Keratinocyte (primary cell): ENCODE measurements at regions not wholly inside any gene's neighbourhood (a gene's known extent, or its start where the extent isn't known, plus 50 kb on each side); places are given as distances from the start of the nearest gene placed in this dataset.

Experiments used
- DNase-seq: peaks from one replicate; pipeline ENCODE4 v3.0.0-alpha.2; 2011; ENCODE audit warnings: low read depth, missing footprints, low spot score
- FAIRE-seq: peaks from 2 replicates; lab custom pipeline; 2011; peaks lifted over from hg19 to GRCh38; lab: Jason Lieb, UNC
- H2AFZ ChIP-seq: 2 replicates; pipeline ENCODE4 v1.6.0; 2012; ENCODE audit warnings: low read length, control low read depth, inconsistent platforms; ENCODE audit not compliant: control insufficient read depth
- H3K27ac ChIP-seq: 2 replicates; pipeline ENCODE4 v1.5.1; 2011; ENCODE audit warnings: low read length; ENCODE audit not compliant: control insufficient read depth, insufficient read depth
- H3K27me3 ChIP-seq: 3 replicates; pipeline ENCODE4 v1.6.0; 2011; ENCODE audit warnings: low read length; ENCODE audit not compliant: control insufficient read depth, insufficient read depth; ENCODE audit errors: extremely low read depth
- H3K36me3 ChIP-seq, 2 experiments: 2 replicates in 1 of 2; 3 replicates in 1 of 2; pipeline ENCODE4 v1.5.1; 2011; ENCODE audit warnings: low read length in 2 of 2, mild to moderate bottlenecking in 1 of 2; ENCODE audit not compliant: control insufficient read depth in 2 of 2, insufficient read depth in 2 of 2; ENCODE audit errors: extremely low read depth in 1 of 2
- H3K4me1 ChIP-seq: 3 replicates; pipeline ENCODE4 v1.5.1; 2011; ENCODE audit warnings: low read length; ENCODE audit not compliant: control insufficient read depth, insufficient read depth; ENCODE audit errors: extremely low read depth
- H3K4me2 ChIP-seq: 3 replicates; pipeline ENCODE4 v1.6.0; 2011; ENCODE audit warnings: low read depth, low read length; ENCODE audit not compliant: control insufficient read depth, insufficient read depth; ENCODE audit errors: extremely low read depth
- H3K4me3 ChIP-seq, 3 experiments: fragments of 200-600 bp in 1 of 3; sonication (generic) in 1 of 3; 2 replicates in 2 of 3; 3 replicates in 1 of 3; pipeline ENCODE4 v1.5.1; 2011 to 2016; ENCODE audit warnings: low read length in 3 of 3, mild to moderate bottlenecking in 3 of 3, control low read depth in 2 of 3, inconsistent platforms in 1 of 3, low read depth in 1 of 3, mixed read lengths in 1 of 3, mixed run types in 1 of 3, moderate library complexity in 1 of 3; ENCODE audit not compliant: control insufficient read depth in 2 of 3, insufficient read depth in 2 of 3; ENCODE audit errors: extremely low read depth in 1 of 3
- H3K79me2 ChIP-seq: 2 replicates; pipeline ENCODE4 v1.6.0; 2012; ENCODE audit warnings: low read length; ENCODE audit not compliant: control insufficient read depth, insufficient read depth
- H3K9ac ChIP-seq: 3 replicates; pipeline ENCODE4 v1.6.0; 2011; ENCODE audit warnings: low read length; ENCODE audit not compliant: control insufficient read depth, insufficient read depth; ENCODE audit errors: extremely low read depth
- H3K9me1 ChIP-seq: 3 replicates; pipeline ENCODE4 v1.6.0; 2011; ENCODE audit warnings: low read length; ENCODE audit not compliant: control insufficient read depth, insufficient read depth; ENCODE audit errors: extremely low read depth
- H3K9me3 ChIP-seq: 2 replicates; pipeline ENCODE4 v1.5.1; 2012; ENCODE audit warnings: low read depth, low read length; ENCODE audit not compliant: control insufficient read depth
- H4K20me1 ChIP-seq: 3 replicates; pipeline ENCODE4 v1.6.0; 2011; ENCODE audit warnings: low read length; ENCODE audit not compliant: control insufficient read depth, insufficient read depth; ENCODE audit errors: extremely low read depth
- EZH2 ChIP-seq: IDR thresholded peaks from one replicate; pipeline ENCODE4 v1.6.1; 2012; ENCODE audit warnings: inconsistent platforms, mild to moderate bottlenecking, low read length, moderate library complexity
- dilution Hi-C: fragments of 300-500 bp; cut with MboI; formaldehyde crosslinking; loops from one replicate; pipeline ENCODE4 v1.7.0; 2020; ENCODE audit warnings: low sequenced_read_pairs; ENCODE audit not compliant: extremely low pct_ligation_motif_present
- TF ChIP-seq, protein P1 (sequence below), 3 experiments: IDR thresholded peaks in 1 of 3; conservative IDR thresholded peaks in 1 of 3; optimal IDR thresholded peaks in 1 of 3; 2 replicates in 2 of 3; 3 replicates in 1 of 3; pipeline versions ENCODE3 to v1.5.1; 2011; ENCODE audit warnings: low read length in 3 of 3, mild to moderate bottlenecking in 3 of 3, moderate library complexity in 2 of 3, control low read depth in 1 of 3, inconsistent platforms in 1 of 3; ENCODE audit not compliant: insufficient read depth in 2 of 3; ENCODE audit errors: extremely low read depth in 1 of 3

GRCh38 chr10:128907155-128907941 is 559.7 kb upstream of the MGMT start:
- H3K4me1 ChIP-seq: peaks cover 28% of the 10 kb centered on the region
- H3K9me1 ChIP-seq: no peaks in the 10 kb centered on the region
- dilution Hi-C loops: no loop called here
- no peaks in the 10 kb centered on the region for H4K20me1 ChIP-seq
- H3K27me3 ChIP-seq: no peaks in the 10 kb centered on the region
- no peak overlapping the region for H3K9ac ChIP-seq
- no peak for DNase-seq
- no peak for TF ChIP-seq EZH2
- TF ChIP-seq, protein P1, sequence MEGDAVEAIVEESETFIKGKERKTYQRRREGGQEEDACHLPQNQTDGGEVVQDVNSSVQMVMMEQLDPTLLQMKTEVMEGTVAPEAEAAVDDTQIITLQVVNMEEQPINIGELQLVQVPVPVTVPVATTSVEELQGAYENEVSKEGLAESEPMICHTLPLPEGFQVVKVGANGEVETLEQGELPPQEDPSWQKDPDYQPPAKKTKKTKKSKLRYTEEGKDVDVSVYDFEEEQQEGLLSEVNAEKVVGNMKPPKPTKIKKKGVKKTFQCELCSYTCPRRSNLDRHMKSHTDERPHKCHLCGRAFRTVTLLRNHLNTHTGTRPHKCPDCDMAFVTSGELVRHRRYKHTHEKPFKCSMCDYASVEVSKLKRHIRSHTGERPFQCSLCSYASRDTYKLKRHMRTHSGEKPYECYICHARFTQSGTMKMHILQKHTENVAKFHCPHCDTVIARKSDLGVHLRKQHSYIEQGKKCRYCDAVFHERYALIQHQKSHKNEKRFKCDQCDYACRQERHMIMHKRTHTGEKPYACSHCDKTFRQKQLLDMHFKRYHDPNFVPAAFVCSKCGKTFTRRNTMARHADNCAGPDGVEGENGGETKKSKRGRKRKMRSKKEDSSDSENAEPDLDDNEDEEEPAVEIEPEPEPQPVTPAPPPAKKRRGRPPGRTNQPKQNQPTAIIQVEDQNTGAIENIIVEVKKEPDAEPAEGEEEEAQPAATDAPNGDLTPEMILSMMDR (optimal IDR thresholded peaks at IDR 0.05 in 1 of 3, IDR thresholded peaks at IDR 0.05 in 1 of 3, conservative IDR thresholded peaks at IDR 0.05 in 1 of 3; ENCODE audit: extremely low read depth in 1 of 3, insufficient read depth in 2 of 3, low read length in 3 of 3): no peak
- H2AFZ ChIP-seq: peak overlapping the region; percentile 4
- H3K79me2 ChIP-seq: no peaks in the 10 kb centered on the region
- no peak overlapping the region for H3K4me2 ChIP-seq
- no peak overlapping the region for H3K4me3 ChIP-seq
- H3K36me3 ChIP-seq: no peaks in the 10 kb centered on the region
- no peak for FAIRE-seq
- H3K9me3 ChIP-seq: no peaks in the 10 kb centered on the region
- H3K27ac ChIP-seq: no peak overlapping the region

- Histone ChIP-seq H3K4me1 (peaks cover 28% of the 10 kb centered on the region), H3K9ac (no peak overlapping the region), H3K9me1 (no peaks in the 10 kb centered on the region), H3K36me3 (no peaks in the 10 kb centered on the region), H3K4me3 (no peak overlapping the region), H4K20me1 (no peaks in the 10 kb centered on the region), H2AFZ (peak overlapping the region; percentile 11), H3K9me3 (no peaks in the 10 kb centered on the region), H3K27me3 (no peaks in the 10 kb centered on the region), H3K79me2 (no peaks in the 10 kb centered on the region), H3K4me2 (no peak overlapping the region), H3K27ac (peak overlapping the region; percentile 18)
- TF ChIP-seq, protein P1 (optimal IDR thresholded peaks at IDR 0.05 in 1 of 3, IDR thresholded peaks at IDR 0.05 in 1 of 3, conservative IDR thresholded peaks at IDR 0.05 in 1 of 3; ENCODE audit: extremely low read depth in 1 of 3, insufficient read depth in 2 of 3, low read length in 3 of 3): no peak
- TF ChIP-seq EZH2: no peak
- dilution Hi-C loops: no loop called here
- FAIRE-seq: peak; percentile 83
- DNase-seq: peak; percentile 49
Observed at GRCh38 chr10:128908099-128908498, 558.9 kb upstream of the MGMT start.
